ENCODE measurements at regions not wholly inside any gene's neighbourhood (a gene's known extent, or its start where the extent isn't known, plus 50 kb on each side); places are given as distances from the start of the nearest gene placed in this dataset.

DNA sequence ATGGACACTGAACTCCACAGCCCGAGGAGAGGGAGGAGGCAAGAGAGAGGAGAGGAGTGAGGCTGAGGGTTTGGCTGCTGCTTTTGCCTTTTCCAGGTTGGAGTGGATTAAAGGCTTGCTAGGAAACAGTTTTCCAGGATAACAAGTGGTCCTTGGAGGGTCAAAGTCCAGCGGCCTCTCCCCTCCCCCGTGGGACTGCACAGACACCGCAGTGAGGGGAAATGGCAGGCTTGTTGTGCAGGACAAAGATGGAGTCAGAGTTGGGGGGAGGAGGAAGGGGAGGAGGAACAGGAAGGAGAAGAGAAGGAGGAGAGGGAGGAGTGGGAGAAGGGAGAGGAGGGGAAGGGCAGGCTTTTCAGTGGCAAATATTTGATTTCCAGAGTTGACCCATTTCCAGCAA lies 245.5 kb downstream of the RBM19 start:
- TF ChIP-seq, protein P1, sequence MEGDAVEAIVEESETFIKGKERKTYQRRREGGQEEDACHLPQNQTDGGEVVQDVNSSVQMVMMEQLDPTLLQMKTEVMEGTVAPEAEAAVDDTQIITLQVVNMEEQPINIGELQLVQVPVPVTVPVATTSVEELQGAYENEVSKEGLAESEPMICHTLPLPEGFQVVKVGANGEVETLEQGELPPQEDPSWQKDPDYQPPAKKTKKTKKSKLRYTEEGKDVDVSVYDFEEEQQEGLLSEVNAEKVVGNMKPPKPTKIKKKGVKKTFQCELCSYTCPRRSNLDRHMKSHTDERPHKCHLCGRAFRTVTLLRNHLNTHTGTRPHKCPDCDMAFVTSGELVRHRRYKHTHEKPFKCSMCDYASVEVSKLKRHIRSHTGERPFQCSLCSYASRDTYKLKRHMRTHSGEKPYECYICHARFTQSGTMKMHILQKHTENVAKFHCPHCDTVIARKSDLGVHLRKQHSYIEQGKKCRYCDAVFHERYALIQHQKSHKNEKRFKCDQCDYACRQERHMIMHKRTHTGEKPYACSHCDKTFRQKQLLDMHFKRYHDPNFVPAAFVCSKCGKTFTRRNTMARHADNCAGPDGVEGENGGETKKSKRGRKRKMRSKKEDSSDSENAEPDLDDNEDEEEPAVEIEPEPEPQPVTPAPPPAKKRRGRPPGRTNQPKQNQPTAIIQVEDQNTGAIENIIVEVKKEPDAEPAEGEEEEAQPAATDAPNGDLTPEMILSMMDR (conservative IDR thresholded peaks at IDR 0.05; ENCODE audit: low read depth, low read length): no peak
- TF ChIP-seq EZH2 (IDR thresholded peaks at IDR 0.05; ENCODE audit: borderline replicate concordance, low read depth, low read length, poor library complexity, severe bottlenecking): no peak

All from A673 (cell line).